ENCODE measurements at regions not wholly inside any gene's neighbourhood (a gene's known extent, or its start where the extent isn't known, plus 50 kb on each side); places are given as distances from the start of the nearest gene placed in this dataset.
"Not testable (repeated sequence)": the region's sequence is repeated elsewhere in the genome, so short reads cannot be mapped to it uniquely, and the experiment has no call there.

- not testable (repeated sequence) for TF ChIP-seq ZNF384, TARDBP (IDR thresholded peaks at IDR 0.05)
Observed at GRCh38 chr20:22692620-22693019, 108.2 kb upstream of the FOXA2 start.

All from HEK293T (cell line).